SKM-1 (cell line): ENCODE measurements at regions not wholly inside any gene's neighbourhood (a gene's known extent, or its start where the extent isn't known, plus 50 kb on each side); places are given as distances from the start of the nearest gene placed in this dataset.

ENCODE experiments used
- DNase-seq: peaks from one replicate; lab custom pipeline; 2025; ENCODE audit not compliant: unreplicated experiment; lab: John Stamatoyannopoulos, UW

DNA sequence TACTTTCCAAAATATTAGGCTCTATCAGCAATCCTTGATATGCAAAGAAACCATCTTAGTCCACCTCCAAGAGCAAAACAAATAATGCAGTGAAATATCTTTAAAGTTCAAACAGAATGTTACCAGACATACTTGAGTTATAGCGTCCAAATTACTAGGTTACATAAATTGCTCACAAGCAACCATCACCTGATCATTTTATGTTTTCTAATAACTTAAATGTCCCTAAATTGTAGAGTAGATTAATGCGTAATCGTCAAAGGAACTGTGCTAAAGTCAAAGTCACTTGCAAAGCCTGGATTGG, 350.6 kb upstream of the ARGLU1 start:
- DNase-seq = no peak

- DNase-seq = peak; percentile 29
These were observed 350.0 kb upstream of the ARGLU1 start for GRCh38 chr13:106917673-106918556.

DNA sequence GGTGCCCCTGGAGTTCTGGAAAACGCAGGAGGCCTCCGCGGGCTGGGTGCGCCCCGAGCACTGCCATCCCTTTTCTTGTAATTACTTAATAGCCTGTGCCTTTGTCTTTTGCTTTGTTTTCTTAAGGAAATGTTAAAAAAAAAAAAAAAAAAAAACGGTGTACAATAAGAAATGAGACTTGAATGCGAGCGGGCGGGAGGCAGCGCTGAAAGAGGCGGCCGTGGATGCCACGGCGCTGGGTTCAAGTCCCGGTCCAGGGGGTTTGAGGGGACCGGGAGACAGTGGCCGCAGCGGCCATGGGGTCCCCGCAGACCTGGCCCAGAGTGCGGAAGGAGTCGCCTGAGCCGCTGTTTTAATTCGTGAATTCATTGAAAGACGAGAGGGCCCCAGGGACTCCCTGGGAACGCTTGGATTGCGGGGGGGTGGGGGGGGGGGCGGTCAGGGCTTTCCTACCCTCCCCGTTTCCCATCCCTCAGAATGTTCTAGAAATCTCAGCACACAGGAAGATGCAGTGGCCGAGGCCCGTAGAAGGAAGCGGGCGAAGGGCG, 349.2 kb upstream of the ARGLU1 start:
- no peak for DNase-seq

DNA sequence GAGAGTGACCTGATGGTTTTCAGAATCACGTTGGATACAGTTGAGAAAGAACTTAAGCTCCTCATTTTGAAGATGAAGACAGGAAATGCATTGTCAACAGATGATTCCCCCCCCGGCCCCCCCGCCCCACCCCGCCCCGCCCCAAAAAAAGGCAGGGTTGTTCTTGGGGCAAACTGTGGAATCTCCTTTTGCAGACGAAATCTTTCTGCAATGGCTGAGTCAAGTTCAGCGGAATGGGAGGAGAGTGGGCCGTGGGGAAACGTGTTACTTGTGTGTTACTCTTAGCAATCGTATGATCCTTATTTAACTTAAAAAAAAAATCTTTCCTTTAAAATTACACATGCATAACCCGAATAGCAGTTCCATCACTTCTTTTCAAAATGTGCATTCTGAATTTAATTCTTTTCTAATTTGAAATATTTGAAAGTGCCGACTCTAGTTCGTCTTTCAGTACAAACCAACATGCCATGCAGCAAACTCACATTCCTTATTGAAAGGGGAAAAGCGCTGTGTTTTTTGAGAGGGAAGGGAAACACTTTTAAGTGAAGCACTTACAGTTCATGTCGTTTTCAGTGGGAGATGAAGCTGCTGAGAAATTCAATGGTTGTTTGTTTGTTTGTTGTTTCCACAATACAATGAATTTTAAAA, 348.5 kb upstream of the ARGLU1 start:
- DNase-seq = no peak

GRCh38 chr13:106915146-106915545, 347.2 kb upstream of the ARGLU1 start:
- DNase-seq = no peak

DNA sequence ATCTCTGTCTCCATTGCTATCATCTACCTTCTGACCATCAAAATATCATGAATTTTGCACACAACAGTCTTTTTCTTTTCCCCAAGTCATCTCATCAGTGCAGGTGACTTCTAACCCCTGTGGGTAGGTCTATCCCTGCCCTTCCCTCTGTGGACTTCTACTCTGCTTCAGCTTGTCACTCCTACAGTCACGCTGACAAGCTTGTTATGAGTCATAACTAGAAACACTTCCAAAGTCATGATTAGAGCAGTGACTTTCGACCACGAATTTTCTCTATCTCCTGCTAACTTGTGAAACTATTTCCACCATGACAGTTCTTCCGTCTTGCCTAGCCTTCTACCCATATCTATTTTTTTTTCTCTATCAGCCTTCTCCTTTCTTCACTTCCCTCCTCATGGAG, 343.7 kb upstream of the ARGLU1 start:
- no peak for DNase-seq

GRCh38 chr13:106911020-106911419, 343.1 kb upstream of the ARGLU1 start:
- no peak for DNase-seq

DNA sequence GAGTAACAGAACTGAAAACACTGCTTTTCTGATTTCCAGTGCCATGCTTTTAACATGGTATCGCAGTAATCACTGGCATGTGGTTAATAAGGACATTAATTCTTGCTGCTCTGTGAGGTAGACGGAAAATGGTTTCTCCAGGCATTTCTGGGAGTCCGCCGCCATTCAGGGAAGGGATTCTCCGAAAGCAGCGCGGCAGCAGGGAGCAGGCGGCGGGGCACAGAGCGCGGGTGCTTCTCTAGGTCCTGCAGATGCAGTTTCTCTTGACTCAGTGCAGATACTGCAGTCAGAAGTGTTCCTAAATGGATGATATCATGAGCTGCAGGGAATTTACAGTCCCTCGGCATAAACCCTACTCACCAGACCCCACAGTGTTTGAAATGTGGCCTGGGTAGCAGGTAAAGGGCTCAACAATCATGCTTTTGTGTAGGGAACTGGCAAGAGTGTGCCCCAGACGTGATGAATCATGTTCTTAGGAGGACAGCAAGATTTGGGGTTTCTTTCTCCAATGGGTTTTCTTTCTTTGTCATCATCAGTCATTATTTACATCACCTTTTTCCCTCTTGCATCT, 338.6 kb upstream of the ARGLU1 start:
- no peak for DNase-seq

GRCh38 chr13:106905380-106906162, 337.6 kb upstream of the ARGLU1 start:
- no peak for DNase-seq

GRCh38 chr13:106899442-106899841, 331.5 kb upstream of the ARGLU1 start:
- no peak for DNase-seq

- DNase-seq = no peak
These were observed 330.3 kb upstream of the ARGLU1 start for GRCh38 chr13:106898231-106898630.

DNA sequence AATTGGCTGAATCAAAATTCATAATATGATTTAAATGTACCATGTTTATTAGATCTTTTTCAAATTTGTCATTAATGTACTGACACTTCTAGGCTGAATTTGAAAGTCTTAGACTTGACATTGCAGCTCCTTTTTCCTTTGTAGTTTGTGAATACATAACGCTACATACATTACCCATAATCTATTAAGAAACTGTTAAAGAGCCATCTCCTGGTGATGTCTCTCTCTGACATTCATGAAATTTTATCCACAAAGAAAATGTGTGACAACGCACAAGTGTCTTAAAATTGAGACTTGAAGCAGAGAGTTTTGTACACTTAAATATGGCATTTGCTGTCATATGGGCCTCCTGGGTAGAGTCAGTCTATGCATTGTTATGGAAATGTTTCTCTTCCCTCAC, 320.2 kb upstream of the ARGLU1 start:
- DNase-seq = no peak

DNA sequence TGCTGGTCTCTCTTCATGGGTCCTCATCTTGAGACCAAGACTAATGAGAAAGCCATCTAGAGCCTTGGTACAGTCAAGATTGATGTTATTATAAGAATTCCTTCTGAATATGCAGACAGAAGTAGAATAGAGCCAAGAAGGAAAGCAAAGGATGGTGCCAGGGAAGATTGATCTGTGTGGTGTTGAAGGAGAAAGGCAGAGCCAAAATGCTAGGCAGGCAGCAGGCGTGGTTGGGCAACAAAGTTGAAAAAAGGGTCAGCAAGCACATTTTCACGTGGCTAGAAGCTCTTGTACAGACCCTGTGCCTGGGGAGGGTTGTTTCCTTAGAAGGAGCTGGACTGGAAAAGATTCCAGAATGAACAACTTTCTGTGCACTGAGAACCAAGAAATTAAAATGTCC, 319.7 kb upstream of the ARGLU1 start:
- DNase-seq = no peak

- DNase-seq = no peak
These were observed 316.0 kb upstream of the ARGLU1 start for GRCh38 chr13:106883976-106884375.

GRCh38 chr13:106882246-106882645, 314.3 kb upstream of the ARGLU1 start:
- DNase-seq = no peak

GRCh38 chr13:106879806-106880205, 311.9 kb upstream of the ARGLU1 start:
- no peak for DNase-seq

GRCh38 chr13:106874323-106874722, 306.4 kb upstream of the ARGLU1 start:
- DNase-seq = no peak

DNA sequence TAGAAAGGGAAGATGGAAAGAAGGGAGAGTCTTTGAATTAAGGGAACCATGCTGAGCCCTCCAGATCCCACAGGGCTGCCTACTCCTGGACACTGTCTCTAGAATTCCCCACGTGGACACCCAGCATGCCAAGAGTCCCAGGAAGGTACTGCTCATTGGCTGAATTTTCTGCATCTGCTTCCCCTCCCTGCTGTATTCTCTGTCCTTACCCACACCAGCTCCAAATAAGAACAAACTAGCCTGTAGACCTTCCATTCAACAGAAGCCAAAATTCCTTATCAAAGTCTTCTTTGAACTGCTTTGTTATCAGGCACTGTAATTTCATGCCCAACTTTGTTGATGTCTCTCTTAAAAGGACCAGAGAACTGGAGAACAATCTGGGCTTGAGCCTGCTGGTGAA, 305.9 kb upstream of the ARGLU1 start:
- no peak for DNase-seq

GRCh38 chr13:106867249-106867648, 299.3 kb upstream of the ARGLU1 start:
- DNase-seq = no peak

DNA sequence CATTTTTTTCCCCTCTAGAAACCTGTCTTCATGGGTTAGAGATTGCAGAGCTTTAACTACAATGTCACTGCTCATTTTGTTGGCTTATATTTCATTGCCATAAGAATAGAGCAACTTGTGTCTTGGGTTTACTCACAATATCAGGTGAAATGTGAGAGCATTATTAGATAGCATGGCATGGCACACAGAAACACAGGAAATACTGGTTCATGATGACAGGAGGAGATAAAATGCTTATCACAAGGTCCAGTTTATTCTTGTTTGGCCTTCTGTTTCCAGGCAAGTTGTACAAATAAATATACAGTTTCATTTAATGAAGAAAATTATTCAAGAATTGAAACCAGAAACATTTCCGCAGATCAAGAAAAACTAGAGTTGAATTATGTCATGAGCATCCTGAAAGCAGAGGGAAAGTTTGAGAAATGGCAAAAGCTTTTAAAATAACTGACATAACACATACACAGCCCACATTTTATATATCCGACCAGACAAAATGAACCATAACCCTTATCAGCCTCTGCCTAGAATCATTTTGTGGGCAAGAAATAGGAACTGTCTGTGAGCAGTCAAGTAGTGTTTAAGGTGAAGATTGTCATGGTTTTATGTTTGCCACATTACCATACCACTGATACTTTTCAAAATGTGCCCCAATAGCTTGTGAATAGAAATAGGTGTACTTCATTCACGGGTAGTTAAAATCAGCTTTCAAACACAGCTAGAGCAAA, 297.9 kb upstream of the ARGLU1 start:
- no peak for DNase-seq

GRCh38 chr13:106859533-106859904, 291.6 kb upstream of the ARGLU1 start:
- no peak for DNase-seq
